ENCODE measurements at regions not wholly inside any gene's neighbourhood (a gene's known extent, or its start where the extent isn't known, plus 50 kb on each side); places are given as distances from the start of the nearest gene placed in this dataset.

- no peak for TF ChIP-seq ATF2 (CRISPR knock-in tag; IDR thresholded peaks at IDR 0.05; ENCODE audit: borderline replicate concordance, low read depth)
- no peak for TF ChIP-seq CTCF (IDR thresholded peaks at IDR 0.05)
- no peak for TF ChIP-seq GABPB1 (CRISPR knock-in tag; IDR thresholded peaks at IDR 0.05)
- TF ChIP-seq NR3C1 (CRISPR knock-in tag; conservative IDR thresholded peaks at IDR 0.05; ENCODE audit: low read depth): no peak
- no peak for TF ChIP-seq CREM (CRISPR knock-in tag; IDR thresholded peaks at IDR 0.05)
- TF ChIP-seq TCF7 (CRISPR knock-in tag; IDR thresholded peaks at IDR 0.05; ENCODE audit: low read depth): no peak
- no peak for TF ChIP-seq ELF4 (CRISPR knock-in tag; IDR thresholded peaks at IDR 0.05; ENCODE audit: low read depth)
- no peak for TF ChIP-seq ZBTB43 (CRISPR knock-in tag; IDR thresholded peaks at IDR 0.05)
- TF ChIP-seq ZNF232 (CRISPR knock-in tag; IDR thresholded peaks at IDR 0.05): no peak
- no peak for TF ChIP-seq ZNF512 (CRISPR knock-in tag; IDR thresholded peaks at IDR 0.05; ENCODE audit: borderline replicate concordance)
- TF ChIP-seq NR2C2 (CRISPR knock-in tag; IDR thresholded peaks at IDR 0.05): no peak
- TF ChIP-seq ZNF532 (CRISPR knock-in tag; IDR thresholded peaks at IDR 0.05; ENCODE audit: borderline replicate concordance): no peak
Observed at GRCh38 chr17:77327566-77328464, 187.0 kb downstream of the SEC14L1 start.

Data from WTC11 (cell line).